Spleen (tissue), 7 donors: ENCODE measurements at regions not wholly inside any gene's neighbourhood (a gene's known extent, or its start where the extent isn't known, plus 50 kb on each side); places are given as distances from the start of the nearest gene placed in this dataset.

ENCODE experiments used
- POLR2A ChIP-seq, 3 donors: fragments of 450-650 bp; IDR thresholded peaks; one replicate each; pipeline ENCODE4 v1.5.1; 2017; ENCODE audit warnings: antibody characterized with exemption in 3 of 3, mild to moderate bottlenecking in 1 of 3
- TF ChIP-seq, protein P1 (sequence below), 11 experiments: fragments of 200-600 bp in 7 of 11; fragments of 450-650 bp in 4 of 11; sonication (generic) in 4 of 11; IDR thresholded peaks in 8 of 11; conservative IDR thresholded peaks in 3 of 11; 1 replicate in 7 of 11; 2 replicates in 4 of 11; pipeline versions ENCODE4 v1.4.0 to v1.8.0; 2016 to 2021; ENCODE audit warnings: antibody characterized with exemption in 11 of 11, inconsistent platforms in 4 of 11, mild to moderate bottlenecking in 1 of 11
- donor health status: DM: no; HTN: no; CAD: no; lungs with moderate emphysema.
- donor health status: DM: no; HTN: no; CAD: no.
- donor health status: DM: no; HTN: no; CAD: no.

DNA sequence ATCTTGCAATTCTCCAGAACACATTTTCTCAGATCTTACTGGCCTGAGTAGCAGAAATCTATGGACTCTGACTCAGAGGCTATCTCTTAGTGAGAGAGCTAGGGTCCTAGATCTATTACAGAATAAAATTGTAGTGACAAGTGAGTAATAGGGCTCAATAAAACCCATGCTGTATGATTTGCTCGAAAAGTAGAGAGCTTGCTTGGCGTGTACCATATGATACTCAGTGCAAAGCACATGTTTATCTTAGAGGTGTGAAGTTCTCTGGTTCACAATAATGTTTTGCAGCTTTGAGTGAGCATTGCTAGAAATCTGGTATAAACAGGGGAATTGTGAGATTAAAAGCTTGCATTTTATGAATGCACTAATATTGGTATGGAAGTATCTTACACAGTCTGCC is 87.8 kb upstream of the PRSS16 start:
- TF ChIP-seq, protein P1, sequence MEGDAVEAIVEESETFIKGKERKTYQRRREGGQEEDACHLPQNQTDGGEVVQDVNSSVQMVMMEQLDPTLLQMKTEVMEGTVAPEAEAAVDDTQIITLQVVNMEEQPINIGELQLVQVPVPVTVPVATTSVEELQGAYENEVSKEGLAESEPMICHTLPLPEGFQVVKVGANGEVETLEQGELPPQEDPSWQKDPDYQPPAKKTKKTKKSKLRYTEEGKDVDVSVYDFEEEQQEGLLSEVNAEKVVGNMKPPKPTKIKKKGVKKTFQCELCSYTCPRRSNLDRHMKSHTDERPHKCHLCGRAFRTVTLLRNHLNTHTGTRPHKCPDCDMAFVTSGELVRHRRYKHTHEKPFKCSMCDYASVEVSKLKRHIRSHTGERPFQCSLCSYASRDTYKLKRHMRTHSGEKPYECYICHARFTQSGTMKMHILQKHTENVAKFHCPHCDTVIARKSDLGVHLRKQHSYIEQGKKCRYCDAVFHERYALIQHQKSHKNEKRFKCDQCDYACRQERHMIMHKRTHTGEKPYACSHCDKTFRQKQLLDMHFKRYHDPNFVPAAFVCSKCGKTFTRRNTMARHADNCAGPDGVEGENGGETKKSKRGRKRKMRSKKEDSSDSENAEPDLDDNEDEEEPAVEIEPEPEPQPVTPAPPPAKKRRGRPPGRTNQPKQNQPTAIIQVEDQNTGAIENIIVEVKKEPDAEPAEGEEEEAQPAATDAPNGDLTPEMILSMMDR (IDR thresholded peaks at IDR 0.05 in 8 of 11, conservative IDR thresholded peaks at IDR 0.05 in 3 of 11): no peak
- no peak for TF ChIP-seq POLR2A (IDR thresholded peaks at IDR 0.05)
